ENCODE measurements at regions not wholly inside any gene's neighbourhood (a gene's known extent, or its start where the extent isn't known, plus 50 kb on each side); places are given as distances from the start of the nearest gene placed in this dataset.

DNA sequence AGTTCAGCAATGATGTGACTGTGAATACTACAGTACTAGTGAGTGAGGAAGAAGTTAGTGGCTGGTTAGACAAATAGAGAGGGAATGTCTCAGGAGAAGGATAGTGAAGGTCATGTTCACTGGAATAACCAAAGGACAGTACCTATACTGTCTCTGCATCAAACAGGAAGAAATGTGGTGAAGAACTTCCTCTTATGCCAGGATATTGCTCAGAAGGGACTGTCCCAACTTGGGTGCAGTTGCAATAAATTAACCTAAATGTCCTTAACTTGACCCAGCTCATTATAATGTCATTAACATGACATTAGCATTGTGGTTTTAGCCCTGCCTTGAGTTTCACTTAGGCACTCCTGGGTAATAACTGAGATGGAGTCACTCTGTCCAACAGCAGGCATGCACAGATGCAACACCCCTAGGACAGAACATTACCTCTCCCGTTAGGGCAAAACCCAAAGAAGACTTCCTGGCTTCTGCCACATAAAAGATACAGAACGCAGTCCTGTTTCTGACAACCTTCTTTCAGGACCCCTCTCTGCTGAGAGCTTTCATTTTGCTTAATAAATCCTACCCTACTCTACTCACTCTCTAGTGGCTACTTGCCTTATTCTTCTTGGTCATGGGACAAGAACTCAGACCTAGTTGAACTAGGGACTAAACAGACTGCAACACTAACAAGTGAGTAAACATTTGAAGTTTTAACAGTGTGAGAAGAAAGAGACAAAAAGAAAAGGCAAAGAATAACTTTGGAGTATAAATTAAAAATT, 1591.6 kb upstream of the MIR17HG start:
- peak; percentile 56 for DNase-seq

- DNase-seq: no peak
Measured at GRCh38 chr13:89763005-89763404, 1584.5 kb upstream of the MIR17HG start.

DNA sequence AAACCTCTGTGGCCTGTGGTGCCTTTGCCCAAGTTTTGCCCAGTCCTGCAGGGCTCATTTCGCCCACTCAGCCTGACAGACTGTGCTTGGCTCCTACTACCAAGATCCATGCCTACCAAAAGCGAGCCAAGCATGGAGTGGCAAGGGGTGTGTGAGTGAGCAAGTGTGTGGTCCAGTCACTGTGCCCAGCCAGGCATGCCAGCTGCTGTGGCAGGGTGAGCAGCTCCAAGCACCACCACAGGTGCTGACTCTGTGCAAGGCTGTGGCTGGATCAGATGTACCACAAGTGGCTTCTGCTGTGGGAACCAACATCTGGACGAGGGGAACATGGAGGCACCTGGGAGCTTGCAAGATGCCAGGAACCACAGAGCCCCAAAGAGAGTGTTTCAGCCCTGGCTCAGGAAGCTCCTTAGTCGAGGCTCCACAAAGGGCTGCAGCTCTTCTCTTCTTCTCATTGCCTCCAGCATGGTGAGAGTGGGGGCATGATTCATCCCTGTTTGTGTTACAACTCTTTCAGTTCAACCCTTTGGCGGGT, 1564.2 kb upstream of the MIR17HG start:
- DNase-seq: no peak

- no peak for DNase-seq
Measured at GRCh38 chr13:89784161-89784809, 1563.2 kb upstream of the MIR17HG start.

DNA sequence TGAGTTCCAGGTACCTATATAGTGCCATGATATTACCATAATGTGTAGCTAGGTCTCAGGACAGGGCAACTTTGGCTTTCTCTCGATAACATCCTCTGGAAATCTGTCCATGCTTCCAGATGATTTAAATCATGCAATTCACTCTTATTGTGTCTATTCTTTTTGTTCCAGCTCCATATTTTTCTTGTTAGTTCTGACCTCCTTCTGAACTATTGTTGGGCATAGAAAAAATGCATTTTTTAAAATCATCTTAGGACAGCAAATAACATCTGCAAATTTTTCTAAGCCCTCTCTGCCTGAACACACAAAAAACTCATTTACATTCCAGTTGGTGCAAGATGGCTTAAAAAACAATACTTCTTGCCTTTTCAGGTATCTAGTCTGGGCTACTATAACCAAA, 1561.0 kb upstream of the MIR17HG start:
- no peak for DNase-seq

GRCh38 chr13:89790696-89791095, 1556.8 kb upstream of the MIR17HG start:
- DNase-seq: no peak

DNA sequence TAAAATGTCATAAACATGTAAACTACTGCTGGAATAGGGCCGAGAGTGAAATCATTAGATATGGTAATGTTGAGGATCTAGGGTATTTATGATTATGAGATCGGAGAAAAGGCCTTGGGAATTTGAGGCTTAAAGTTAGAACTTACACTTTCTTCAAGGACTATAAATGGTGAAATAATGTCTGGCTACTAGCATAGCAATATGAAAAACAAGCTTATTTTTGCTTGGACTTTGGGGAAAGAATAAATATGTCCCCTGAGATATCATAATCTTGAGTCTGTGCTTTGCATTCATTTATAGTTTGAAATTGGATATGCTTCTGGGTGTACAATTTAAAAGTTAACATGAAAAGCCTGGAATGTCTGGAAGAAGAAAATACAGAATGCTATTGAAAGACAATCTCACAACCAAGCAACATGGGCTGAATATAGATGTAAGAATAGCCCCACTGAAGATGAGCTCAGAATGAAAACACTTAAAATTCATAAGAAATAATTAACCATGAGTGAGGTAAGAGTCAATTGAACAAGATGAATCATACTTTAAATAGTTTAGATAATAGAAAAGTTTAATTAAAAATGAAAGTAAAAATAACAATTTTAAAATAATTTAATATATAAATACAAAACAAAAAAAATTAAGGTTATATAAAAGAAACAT, 1555.4 kb upstream of the MIR17HG start:
- no peak for DNase-seq

DNA sequence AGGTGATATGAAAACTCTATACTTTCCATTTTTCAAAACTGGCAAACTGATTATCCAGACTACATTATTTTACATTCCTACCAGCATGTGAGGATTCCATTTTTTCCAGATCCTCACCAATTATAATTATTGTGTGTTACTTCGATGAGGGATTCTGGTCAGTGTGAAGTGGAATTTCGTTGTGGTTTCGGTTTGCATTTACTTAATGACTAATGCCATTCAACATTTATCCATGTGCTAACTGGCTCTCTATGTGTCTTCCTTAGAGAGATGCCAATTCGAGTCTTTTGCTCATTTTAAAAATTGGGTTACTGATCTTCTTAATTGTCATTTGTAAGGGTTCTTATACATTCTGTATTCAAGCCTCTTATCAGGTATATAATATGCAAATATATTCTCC, 1551.3 kb upstream of the MIR17HG start:
- DNase-seq: no peak

DNA sequence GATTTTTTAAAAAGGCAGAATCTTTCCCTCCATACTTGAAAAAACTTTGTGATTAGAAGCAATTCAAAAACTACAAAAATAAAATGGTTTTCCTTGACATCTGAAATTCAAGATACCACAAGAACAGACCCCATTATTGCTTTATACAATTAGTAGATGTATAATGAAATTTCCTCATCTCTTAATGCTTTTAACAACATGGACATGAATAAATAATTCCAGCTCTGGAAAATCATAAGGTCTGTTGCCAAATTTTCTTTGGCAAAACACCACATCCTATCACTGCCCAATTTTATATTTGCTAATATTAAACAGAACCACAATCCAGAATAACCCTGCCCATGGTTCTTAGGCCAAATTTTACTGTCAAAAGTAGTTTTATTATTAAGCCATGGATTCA, 1543.6 kb upstream of the MIR17HG start:
- no peak for DNase-seq

DNA sequence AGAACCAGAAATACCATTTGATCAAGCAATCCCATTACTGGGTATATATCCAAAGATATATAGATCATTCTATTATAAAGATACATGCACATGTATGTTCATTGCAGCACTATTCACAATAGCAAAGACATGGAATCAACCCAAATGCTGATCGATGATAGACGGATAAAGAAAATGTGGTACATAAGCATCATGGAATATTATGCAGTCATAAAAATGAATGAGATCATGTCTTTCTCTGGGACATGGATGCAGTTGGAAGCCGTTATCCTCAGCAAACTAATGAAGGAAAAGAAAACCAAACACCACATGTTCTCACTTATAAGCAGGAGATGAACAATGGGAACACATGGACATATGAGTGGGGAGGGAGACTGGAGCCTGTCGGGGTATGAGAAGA, 1540.9 kb upstream of the MIR17HG start:
- no peak for DNase-seq

- DNase-seq: no peak
Measured at GRCh38 chr13:89812856-89813255, 1534.6 kb upstream of the MIR17HG start.

DNA sequence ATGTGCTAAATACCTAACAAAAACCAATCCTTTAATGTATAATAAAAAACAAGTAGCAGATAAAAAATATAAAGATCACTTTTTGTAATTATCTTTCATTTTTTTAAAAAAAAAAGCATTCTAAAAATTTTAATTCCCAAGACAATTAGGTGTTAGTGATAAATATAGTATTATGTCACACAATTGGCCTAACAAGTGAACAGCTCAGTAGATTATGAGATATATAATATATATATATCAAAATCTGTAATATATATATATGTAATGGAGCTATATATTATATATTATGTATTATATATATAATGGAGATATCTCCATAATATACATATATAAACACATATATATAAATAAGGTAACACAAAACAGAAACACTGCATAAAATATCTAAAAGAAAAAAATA, 1531.1 kb upstream of the MIR17HG start:
- no peak for DNase-seq

- no peak for DNase-seq
Measured at GRCh38 chr13:89822467-89822866, 1525.0 kb upstream of the MIR17HG start.

- DNase-seq: no peak
Measured at GRCh38 chr13:89827552-89827951, 1519.9 kb upstream of the MIR17HG start.

DNA sequence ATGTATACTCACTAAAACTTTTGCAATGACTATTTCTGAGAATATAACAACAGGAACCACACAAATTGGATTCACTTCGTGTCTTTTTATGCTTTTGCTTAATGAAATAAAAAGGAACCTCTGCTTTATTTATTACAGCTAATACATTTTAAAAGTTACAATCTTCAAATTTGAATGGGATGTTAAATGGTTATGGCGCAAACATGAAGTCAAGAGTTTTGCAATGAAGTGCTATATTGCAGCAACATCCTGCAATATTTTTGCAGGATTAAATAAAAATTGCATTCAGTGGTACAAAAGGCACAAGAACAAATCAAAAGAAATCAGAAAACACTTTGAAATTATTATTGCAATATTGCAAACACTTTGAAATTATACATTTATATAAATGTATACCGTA, 1519.0 kb upstream of the MIR17HG start:
- DNase-seq: no peak

DNA sequence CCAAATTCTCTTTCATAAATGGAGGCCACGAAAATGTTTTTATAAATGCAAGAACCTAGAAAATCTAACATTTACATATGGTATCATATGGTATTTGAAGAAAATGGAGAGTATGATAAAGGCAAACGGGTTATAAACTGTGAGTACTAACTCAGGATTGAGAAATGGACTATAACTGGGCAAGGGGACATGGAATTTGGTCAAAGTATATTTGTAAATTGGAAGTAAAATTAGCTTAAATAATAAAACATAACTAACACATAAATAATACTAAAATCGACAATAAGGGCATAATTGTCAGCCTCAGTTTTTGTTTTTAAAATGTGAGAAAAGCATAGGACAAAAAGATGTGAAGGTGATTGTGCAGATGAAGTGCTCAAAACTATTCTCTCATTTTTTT, 1516.3 kb upstream of the MIR17HG start:
- no peak for DNase-seq

DNA sequence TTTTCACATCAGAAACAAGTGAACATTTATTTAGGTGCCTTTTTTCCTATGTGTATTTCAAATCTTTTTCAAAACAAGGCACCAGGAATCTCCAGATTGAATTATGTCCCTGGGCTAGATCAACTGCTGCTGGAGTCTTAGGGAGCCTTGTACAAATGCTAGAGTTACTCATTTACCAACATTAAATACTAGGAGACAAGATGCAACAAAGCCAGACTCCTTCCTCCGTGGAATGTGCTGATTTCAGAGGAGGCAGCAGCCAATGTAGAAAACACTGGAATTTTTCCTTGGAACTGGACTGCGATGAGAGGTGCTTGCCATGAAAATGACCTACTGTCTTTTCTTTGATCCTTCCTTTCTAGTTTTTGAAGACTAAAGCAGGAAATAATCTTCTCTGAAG, 1514.7 kb upstream of the MIR17HG start:
- no peak for DNase-seq

DNA sequence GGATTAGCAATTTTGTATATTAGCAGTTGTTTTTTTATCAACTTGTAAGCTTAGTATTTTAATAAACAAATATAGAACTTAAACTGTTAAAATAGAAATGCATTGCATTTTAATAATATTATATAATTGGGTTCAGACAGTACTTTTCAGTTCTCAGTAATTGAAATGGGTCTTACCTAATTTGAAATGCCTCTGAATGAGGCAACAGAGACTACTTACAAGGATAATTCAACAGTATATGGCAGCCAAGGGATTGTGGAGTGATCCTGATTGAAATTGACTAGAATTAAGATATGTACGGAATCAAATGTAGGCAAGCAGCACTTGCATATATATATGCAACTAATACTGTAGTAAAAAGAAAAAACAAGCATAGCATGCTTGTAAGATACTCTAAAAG, 1503.9 kb upstream of the MIR17HG start:
- DNase-seq: no peak

GRCh38 chr13:89845874-89846273, 1501.6 kb upstream of the MIR17HG start:
- no peak for DNase-seq

DNA sequence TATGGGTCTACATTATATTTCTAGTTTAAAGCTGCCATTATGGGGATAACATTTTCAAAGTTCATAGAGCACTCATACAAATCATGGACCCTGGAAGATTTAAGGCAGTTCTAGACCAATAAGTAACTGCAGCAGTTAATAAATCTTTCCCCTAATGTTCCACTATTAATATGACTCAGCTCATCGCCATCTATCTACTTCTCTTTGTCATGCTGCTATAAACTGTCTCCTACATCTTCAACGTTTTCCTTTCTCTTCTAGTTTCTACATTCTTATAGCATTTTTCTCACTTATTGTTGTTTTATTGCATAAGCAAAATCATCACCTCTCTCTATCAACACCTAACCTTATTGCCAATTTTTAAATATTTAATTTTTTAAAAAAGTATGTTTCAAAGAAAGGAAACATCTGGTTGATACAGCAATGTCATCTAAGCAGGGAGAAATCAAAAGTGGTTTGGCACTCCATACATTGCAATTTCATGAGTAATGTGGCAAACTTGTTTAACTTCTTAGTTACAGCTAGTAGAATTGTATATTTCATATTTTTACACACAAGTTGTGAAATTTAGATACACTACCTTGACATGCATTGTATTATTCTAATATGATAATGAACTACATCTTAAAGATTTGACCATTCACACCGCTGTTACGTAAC, 1500.4 kb upstream of the MIR17HG start:
- no peak for DNase-seq

GRCh38 chr13:89852570-89852969, 1494.9 kb upstream of the MIR17HG start:
- no peak for DNase-seq

- no peak for DNase-seq
Measured at GRCh38 chr13:89856512-89856911, 1491.0 kb upstream of the MIR17HG start.

DNA sequence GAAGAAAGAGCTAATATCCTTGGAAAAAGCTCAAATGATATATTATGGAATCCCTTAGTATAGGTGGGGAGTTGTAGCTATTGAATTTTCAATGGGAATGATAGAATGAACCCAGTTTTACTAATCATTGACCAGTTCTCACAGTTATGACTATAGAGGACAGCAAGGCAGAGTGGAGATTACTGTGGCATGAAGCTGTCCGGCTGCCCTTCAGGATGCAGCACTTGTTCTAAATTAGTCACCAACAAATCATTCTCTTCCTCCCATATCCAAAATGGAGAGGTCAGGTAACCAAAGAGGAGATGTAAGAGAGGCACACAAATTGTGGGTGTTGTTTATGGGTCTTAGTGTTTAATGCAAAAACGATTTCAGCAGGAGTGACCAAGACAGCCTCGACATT, 1490.0 kb upstream of the MIR17HG start:
- no peak for DNase-seq

All from GF-D8 (cell line).